Stimulated activated CD8-positive, alpha-beta memory T cell treated with anti-CD3 and anti-CD28 coated beads, Interleukin-15, amount 100 ng/mL, for 48 hours (primary cell): ENCODE measurements at regions not wholly inside any gene's neighbourhood (a gene's known extent, or its start where the extent isn't known, plus 50 kb on each side); places are given as distances from the start of the nearest gene placed in this dataset.
"Not testable (repeated sequence)": the region's sequence is repeated elsewhere in the genome, so short reads cannot be mapped to it uniquely, and the experiment has no call there.

Experiments used
- DNase-seq, 2 donors: peaks; one replicate each; pipeline ENCODE4 v3.0.0-alpha.2; 2020; ENCODE audit warnings: low read depth in 2 of 2

DNA sequence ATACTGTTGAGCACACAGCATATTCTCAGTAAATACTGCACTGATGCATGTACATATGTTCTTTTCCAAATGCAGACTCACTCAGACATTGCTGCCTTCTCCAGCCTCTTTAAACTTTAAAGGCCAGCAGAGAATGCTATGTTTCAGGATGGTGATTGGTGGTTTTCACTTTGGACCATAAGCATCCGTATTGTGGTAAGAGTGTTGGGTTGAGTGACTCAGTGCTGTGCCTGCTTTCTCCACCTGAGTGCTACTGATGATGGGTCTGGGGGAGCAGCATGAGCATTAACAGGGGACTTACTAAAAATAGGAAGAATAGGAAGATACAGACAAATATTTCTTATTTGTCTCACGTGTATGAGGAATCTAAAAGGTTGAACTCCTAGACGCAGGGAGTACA, 56.3 kb upstream of the ZNF92 start:
- DNase-seq, result no peak

DNA sequence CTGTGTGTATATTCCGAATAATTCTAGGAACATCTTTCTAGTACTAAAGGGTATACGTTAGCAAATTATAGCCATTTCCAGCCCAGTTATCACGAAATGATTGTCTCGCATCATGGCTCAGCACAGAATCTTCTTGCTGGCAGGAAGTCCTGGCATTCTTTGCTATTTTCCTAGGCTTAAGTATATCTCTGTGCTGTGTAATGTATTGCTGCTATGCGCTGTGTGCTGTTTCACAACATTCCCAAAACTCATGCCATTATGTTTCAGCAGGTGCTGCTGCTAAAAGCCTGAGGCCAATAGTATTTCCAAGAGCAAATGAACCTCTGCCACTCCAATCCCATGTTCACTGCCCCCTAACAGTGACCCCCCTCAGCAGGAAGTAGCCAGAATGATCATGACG, 62.9 kb upstream of the ZNF92 start:
- no peak for DNase-seq

DNA sequence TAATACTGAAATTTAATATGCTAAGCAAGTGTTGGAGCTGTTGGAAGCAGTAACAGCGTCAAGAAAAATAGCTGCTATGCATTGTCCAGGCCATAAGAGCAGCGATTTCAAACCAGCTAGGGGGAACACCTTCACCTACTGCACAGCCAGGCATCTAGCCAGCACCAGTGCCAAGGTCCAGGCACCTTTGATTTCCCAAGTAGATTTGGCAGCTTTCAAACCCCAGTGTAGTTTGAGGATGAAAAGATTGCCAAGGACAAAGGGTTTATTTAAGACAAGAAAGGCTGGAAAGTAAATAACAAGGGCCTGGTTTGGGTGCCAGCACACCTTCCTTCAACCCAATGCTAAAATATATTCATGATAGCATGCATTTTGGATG, 65.4 kb upstream of the ZNF92 start:
- DNase-seq, result no peak

DNA sequence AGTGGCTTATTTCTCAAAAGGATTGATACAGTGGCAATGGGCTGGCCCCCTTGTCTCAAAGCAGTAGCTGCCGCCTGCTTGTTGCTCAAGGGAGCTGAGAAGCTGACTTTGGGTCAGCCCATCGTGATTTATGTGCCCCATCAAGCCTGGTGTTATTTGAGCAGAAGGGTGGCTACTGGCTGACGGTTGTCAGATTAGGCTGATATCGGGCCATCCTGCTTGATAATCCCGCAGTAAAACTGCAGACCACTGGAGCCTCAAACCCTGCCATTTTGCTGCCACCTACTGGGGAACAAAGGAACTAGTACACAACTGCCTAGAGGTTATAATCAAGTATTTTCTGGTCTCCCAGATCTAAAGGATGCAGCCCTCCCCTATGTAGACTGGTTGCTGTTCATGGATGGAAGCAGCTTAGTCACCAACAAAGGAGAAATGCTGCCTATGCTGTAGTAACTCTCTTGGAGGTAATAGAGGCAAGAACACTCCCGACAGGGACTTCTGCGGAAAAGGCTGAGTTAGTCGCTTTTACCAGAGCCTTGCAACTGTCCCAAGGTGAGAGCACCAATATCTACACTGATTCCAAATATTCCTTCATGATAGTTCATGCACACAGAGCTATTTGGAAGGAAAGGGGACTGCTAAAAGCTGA, 65.9 kb upstream of the ZNF92 start:
- peak in 1 of 2 donors; percentile 9 for DNase-seq

DNA sequence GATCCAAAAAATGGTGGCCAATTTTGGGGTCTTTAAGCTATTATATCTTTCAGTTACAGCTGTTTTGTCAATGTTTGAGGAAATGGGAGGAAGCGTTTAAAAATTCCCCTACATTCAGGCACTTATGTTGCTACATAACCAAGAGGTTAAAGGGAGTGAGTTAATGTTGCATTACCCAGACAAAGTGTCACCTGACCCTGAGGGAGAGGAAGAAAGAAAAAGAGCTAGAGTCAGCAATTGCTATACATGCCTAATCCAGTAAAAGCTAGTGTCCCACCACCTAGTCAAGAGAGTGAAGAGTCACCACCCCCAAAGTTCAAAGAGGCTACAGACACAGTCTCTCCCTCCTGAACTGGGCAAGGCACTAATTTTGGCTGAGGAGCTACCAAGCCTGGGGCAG, 69.5 kb upstream of the ZNF92 start:
- DNase-seq, result no peak

DNA sequence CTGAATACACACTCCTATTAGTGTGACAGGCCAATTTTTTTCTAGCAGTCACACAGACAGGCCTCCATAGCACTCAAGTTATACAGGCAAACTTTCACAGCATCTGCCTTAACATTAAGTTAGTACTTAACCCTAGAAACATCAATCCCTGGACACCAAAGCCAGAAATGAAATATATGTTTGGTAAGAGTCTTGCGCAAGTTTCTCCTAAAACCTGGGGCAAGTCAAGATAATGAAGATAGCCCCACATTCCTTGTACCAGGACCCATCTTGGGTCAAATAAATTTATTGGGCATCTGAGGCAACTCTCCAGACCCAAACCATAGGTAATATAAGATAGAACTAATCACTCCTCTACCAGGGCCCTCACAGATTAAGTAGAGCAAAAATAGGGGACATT, 70.8 kb upstream of the ZNF92 start:
- DNase-seq, result no peak

DNA sequence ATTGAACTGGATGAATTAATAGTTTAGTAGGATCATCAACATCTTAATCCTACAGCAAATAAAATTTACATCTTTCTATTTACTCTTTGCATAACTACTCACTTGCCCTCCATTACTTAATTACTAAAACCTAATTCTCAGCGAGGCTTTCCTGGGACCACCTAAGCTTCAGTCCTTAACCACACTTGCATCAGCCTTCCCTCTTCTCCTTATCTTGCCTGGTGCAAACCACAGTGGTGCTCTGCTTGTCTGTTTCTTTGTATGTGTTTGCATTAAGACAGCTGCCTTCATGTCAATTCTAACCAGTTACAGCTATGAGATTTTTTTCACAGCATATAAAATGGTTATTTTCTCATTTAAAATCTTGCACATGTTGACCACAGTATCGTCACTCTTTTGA, 72.6 kb upstream of the ZNF92 start:
- no peak for DNase-seq

DNA sequence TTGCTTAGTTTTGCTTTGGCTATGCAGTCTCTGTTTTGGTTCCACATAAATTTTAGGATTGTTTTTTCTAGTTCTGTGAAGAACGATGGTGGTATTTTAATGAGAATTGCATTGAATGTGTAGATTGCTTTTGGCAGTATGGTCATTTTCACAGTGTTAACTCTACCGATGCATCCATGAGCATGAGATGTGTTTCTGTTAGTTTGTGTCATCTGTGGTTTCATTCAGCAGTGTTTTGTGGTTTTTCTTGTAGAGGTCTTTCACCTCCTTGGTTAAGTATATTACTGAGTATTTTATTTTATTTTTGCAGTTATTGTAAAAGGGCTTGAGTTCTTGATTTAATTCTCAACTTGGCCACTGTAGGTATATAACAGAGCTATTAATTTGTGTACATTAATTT, 78.2 kb upstream of the ZNF92 start:
- no peak for DNase-seq

DNA sequence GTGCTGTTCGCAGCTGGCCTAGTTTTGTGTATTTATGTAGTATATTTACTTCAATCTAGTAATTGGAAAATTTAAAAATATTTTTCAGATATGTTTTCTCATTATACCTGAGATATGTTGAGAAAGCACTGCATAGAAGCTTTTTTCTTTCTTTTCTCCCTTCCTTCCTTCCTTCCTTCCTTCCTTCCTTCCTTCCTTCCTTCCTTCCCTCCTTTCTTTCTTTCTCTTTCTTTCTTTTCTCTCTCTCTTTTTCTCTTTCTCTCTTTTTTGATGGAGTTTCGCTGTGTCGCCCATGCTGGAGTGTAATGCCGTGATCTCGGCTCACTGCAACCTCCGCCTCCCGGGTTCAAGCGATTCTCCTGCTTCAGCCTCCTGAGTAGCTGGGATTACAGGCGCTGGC, 83.3 kb upstream of the ZNF92 start:
- DNase-seq, result not testable (repeated sequence)

DNA sequence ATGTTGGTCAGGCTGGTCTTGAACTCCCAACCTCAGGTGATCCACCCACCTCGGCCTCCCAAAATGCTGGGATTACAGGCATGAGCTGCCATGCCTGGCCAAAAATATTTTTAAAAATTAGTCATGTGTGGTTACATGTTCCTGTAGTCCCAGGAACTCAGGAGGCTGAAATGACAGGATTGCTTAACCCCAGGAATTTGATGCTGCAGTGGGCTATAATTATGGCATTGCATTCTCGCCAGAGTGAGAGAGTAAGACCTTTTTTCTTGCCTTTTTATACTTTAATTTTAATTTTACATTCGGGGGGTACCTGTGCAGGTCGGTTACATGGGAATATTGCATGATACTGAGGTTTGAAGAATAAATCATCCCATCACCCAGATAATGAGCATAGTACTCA, 86.6 kb upstream of the ZNF92 start:
- no peak for DNase-seq

DNA sequence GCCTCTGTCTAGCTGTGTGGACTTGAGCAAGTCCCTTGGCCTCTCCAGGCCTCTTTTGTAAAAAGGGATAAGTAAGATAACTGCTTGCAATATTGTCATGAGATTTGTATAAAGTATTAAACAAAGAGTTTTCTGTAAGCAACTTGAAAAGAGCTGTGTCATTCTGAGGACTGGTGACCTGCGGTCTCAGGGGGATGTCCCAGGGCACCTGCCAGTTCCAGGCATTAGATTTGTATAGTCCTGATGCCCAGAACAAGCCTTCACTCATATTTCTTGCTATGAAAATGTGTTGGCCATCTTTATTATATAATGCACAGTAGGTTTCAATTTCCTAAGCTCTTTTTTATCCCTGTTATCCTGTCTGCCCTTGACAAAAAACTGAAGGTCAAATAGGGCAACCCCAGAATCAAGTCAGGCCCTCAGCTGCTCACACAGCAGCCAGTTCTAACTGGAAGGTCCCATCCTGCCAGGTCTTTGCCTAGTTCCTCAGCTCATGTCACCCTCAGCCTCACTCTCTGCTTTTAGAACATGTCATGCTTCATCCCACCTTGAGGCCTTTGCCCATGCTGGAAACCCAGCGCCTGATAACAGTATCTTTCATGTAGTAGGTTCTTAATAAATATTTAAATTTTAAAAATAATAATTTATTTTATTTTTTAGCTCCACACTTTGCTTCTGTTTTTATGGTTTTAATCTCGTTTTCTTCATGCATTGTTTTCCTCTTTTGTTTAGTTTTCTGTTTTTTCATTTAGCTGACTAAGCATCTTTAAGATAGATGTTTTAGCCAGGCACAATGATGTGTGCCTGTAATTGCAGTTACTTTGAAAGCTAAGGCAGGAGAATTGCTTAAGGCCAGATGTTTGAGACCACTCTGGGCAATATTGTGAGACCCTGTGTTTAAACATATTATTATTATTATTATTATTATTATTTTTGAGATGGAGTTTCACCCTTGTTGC, 87.5 kb upstream of the ZNF92 start:
- no peak for DNase-seq

DNA sequence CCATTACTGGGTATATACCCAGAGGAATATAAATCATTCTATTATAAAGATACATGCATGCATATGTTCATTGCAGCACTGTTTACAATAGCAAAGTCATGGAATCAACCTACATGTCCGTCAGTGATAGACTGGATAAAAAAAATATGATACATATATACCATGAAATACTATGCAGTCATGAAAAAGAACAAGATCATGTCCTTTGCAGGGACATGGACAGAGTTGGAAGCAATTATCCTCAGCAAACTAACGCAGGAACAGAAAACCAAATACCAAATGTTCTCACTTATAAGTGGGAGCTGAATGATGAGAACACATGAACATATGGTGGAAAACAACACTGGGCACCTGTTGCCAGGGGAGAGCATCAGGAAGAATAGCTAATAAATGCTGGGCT, 88.4 kb upstream of the ZNF92 start:
- DNase-seq, result not testable (repeated sequence)

DNA sequence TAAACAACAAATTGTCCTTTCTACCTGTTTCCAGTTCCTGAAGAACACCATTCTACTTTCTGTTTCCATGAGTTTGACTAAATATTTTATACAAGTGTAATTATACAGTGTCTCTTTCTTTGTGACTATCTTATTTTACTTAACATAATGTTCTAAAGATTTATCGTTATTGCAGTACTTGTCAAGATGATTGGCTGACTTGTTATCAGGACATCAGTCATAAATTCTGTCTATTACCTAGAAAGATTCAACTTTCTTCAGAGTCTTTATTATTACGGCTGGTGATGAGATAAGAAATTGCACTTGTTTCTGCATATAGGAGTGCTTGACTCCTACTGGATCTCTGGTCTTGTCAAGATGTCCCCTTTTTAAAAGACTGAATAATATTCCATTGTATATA, 93.9 kb upstream of the ZNF92 start:
- DNase-seq, result no peak

DNA sequence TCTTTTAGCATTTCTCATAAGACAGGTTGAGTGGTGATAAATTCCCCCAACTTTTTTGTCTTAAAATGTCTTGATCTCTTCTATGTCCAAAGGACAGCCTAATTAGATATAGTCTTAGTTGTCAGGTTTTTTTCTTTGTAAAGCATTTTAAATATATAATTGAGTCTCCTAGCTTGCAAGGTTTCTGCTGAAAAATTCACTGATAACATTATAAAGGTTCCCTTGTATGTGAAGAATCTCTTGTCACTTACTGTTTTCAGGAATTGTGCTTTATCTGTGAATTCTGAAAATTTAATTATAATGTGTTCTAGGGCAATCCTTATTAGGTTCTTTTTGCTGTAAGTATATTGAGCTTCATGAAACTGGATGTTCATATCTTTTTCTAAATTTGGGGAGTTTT, 96.8 kb upstream of the ZNF92 start:
- no peak for DNase-seq

DNA sequence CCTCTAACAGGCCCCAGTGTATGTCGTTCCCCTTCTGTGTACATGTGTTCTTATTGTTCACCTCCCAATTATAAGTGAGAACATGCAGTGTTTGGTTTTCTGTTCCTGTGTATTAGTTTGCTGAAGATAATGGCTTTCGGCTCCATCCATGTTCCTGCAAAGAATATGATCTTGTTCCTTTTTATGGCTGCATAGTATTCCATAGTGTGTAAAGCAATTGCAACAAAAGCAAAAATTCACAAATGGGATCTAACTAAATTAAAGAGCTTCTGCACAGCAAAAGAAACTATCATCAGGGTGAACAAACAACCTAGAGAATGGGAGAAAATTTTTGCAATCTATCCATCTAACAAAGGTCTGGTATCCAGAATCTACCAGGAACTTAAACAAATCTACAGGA, 102.2 kb upstream of the ZNF92 start:
- DNase-seq, result not testable (repeated sequence)

DNA sequence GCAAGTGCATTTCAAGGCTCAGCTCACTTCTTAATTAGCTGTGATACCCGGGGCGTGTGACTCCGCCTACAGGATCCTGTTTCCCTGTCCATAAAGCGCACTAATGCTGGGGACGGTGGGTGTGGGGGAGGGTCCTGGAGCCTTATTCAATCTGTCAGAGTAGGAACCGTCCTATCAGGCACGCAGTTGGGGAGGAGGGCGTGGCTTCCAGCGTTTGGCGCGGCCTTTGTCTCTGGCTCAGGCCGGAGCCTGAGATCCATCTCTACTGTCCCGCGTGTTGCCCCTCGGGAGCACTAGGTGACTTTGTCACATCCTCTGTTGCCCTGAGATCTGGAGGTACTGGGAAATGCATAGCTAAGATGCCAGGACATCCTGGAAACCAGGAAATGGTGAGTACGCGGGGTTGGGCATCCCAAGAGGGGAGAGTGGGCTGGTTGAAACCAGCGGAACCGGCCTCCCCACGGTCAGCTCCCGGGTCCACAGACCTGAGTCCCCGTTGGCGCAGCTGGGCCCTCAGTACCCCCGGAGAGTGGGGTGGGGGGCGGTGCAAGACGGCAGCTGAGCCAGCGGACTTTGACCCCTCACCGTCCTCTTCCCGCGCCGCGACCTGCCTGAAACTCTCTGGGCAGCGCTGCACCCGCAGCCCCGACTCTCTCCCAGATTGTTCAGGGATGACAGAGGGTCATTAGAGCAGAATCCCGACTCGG, 104.4 kb upstream of the ZNF92 start:
- DNase-seq, result peak; percentile 42 to 50

DNA sequence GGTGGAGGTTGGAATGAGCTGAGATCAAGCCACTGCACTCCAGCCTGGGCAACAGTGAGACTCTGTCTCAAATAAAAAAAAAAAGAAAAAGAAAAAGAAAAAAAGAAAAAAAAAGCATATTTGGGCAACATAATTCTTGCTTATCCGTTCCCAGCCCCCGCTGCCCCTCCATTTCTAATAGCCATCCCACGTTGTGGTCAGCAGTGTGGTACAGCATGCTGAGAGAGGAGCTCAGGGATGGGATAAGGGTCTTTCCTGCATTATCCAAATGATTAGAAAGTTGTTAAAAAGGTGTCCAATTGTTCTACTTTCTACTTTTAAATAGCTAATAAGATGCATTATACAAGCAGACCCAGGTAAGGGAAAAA, 104.9 kb upstream of the ZNF92 start:
- DNase-seq, result no peak

DNA sequence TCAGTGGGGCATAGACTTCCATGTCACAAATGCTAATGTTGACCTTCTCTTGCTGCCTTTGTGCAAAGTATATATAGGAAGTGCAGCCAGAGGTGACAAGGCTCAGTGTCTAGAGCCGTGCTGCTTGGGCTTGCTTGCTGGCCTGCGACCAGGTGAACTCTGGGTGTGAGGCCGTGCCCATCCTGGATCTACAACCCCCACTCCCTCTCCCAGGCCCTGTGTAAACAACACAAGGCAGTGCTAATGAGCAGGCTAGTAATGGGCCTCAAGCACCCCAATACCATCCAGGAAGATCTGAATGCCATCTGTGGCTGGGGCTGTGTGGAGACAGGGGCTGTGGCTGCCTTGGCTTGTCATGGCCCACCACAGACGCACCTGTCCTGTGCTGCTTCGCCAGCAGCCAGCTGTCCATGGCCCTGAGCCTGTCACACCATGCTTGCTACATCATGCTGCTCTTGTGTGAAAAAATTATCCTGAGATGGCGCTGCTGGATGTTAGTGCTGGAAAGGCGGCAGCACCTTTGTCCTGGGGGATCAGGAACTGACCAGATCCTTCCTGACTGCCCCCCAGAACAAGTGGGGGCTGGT, 107.6 kb upstream of the ZNF92 start:
- DNase-seq, result no peak

DNA sequence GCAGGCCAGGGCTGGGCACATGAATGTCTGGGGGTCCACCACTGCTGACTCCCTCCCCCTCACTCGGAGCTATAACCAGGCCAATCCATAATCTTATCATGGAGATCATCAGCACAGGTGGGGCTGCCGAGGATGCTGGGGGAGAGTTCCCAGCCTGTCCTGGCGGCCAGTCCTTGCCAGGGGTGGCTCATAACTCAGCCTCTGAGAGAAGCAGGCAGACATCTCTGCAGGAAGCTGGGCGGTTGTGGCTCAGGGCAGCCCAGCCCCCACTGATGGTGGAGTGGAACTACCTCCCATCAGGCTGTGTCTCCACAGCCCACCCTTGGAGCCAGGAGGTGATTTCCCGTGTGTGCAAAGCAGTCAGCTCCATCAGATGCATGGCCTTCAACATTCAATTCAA, 109.4 kb upstream of the ZNF92 start:
- DNase-seq, result no peak

DNA sequence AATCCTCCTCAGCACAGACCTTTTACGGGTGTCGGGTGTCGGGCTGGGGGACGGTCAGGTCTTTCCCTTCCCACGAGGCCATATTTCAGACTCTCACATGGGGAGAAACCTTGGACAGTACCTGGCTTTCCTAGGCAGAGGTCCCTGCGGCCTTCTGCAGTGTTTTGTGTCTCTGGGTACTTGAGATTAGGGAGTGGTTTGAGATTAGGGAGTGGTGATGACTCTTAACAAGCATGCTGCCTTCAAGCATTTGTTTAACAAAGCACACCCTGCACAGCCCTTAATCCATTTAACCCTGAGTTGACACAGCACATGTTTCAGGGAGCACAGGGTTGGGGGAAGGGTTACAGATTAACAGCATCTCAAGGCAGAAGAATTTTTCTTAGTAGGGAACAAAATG, 113.0 kb upstream of the ZNF92 start:
- not testable (repeated sequence) for DNase-seq

DNA sequence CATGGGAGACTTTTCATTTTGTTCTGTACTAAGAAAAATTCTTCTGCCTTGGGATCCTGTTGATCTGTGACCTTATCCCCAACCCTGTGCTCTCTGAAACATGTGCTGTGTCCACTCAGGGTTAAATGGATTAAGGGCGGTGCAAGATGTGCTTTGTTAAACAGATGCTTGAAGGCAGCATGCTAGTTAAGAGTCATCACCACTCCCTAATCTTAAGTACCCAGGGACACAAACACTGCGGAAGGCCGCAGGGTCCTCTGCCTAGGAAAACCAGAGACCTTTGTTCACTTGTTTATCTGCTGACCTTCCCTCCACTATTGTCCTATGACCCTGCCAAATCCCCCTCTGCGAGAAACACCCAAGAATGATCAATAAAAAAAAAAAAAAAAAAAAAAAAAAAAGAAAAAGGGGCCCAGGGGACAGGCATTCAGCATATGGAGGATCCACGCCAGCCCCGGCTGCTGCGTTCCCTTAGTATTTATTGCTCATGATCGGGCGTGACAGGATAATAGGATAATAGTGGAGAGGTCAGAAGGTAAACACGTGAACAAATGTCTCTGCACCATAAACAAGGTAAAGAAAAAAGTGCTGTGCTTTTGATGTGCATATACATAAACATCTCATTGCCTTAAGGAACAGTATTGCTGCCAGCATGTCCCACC, 113.7 kb upstream of the ZNF92 start:
- DNase-seq, result not testable (repeated sequence)

DNA sequence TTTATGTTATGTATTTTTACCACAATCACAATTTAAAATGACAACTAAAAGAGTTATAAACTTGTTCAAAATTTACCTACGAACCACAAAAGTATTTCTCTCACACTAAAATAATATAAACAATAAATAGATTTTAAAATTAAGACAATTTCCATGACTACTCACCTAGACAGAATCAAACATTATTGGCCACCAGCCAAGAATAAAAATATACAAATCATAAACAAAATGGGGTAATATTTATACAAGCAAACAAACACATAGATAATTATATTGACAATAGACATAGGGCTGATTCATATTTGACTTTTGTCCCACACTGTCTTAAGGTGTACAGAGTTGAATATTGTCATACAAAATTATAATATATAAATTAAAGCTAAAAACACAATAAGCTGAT, 119.6 kb upstream of the ZNF92 start:
- no peak for DNase-seq
